ENCODE measurements at regions not wholly inside any gene's neighbourhood (a gene's known extent, or its start where the extent isn't known, plus 50 kb on each side); places are given as distances from the start of the nearest gene placed in this dataset.
"Not testable (repeated sequence)": the region's sequence is repeated elsewhere in the genome, so short reads cannot be mapped to it uniquely, and the experiment has no call there.

DNA sequence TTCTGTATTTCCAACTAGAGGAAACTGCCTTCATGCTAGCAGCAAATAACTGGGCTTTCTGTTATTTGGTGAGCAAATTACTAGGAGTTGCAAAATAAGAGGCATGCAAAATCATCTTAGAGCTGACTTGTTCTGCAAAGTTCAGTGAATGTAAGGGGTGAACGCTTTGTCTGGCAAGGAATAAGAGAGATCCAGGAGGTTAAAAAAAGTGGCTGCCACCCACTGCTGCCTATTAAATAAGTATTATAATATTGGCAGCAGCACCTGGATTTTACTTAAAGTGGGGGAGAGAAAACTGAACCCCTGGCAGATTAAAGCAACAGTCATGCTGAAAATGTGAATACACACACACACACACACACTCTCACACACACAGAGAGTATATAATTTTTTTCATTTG lies 557.0 kb downstream of the FLRT2 start:
- TF ChIP-seq, protein P1, sequence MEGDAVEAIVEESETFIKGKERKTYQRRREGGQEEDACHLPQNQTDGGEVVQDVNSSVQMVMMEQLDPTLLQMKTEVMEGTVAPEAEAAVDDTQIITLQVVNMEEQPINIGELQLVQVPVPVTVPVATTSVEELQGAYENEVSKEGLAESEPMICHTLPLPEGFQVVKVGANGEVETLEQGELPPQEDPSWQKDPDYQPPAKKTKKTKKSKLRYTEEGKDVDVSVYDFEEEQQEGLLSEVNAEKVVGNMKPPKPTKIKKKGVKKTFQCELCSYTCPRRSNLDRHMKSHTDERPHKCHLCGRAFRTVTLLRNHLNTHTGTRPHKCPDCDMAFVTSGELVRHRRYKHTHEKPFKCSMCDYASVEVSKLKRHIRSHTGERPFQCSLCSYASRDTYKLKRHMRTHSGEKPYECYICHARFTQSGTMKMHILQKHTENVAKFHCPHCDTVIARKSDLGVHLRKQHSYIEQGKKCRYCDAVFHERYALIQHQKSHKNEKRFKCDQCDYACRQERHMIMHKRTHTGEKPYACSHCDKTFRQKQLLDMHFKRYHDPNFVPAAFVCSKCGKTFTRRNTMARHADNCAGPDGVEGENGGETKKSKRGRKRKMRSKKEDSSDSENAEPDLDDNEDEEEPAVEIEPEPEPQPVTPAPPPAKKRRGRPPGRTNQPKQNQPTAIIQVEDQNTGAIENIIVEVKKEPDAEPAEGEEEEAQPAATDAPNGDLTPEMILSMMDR (conservative IDR thresholded peaks at IDR 0.05; ENCODE audit: low read depth, low read length): no peak
- H3K4me3 ChIP-seq (ENCODE audit: low read length): no peak overlapping the region

DNA sequence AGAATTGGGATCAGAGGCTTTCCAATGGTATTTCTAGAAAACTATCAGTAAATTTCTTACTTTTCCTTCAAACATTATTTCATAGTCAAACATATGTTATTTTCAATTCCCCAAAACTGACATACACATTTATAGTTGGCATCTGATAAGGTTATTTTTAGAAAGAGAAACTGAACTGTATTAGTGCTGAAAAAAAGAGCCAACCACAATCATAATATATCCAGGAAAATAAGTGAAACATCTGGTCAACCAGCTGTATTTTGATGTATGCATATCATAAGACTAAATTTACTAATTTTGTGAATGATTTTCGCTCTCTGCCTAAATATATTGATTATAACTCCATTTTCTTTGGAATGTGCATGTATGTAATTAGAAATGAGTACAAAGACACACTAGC lies 554.2 kb downstream of the FLRT2 start:
- no peak for DNase-seq (ENCODE audit: low read depth)

More for the DNA sequence above, 557.0 kb downstream of the FLRT2 start:
- no peak for DNase-seq (ENCODE audit: low read depth)

DNA sequence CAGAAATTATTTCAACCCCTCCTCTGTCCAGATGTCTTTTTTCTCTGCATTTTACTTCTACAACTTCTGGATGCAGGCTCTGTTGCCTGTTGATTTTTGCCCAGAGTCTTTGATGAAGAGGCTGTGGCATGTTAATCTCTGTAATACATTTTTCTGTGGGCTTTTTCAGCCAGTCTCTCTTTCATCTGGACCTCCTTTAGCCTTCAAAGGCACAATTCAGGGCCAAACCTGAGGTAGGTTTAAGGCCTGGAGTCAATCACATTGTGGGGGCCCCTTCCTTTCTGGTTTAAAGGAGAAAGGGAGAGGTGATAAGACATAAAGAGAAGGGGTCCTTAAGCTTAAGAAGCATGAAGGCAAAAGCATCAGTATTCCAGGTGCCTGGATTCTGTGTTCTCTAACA lies 553.7 kb downstream of the FLRT2 start:
- no peak for DNase-seq (ENCODE audit: low read depth)
- TF ChIP-seq, protein P1 (conservative IDR thresholded peaks at IDR 0.05; ENCODE audit: low read depth, low read length): no peak
- no peak overlapping the region for H3K4me3 ChIP-seq (ENCODE audit: low read length)

More for the DNA sequence above, 554.2 kb downstream of the FLRT2 start:
- TF ChIP-seq, protein P1 (conservative IDR thresholded peaks at IDR 0.05; ENCODE audit: low read depth, low read length): no peak
- no peak overlapping the region for H3K4me3 ChIP-seq (ENCODE audit: low read length)

GRCh38 chr14:86072116-86072894 lies 542.4 kb downstream of the FLRT2 start:
- TF ChIP-seq, protein P1 (conservative IDR thresholded peaks at IDR 0.05; ENCODE audit: low read depth, low read length): no peak
- no peak for DNase-seq (ENCODE audit: low read depth)
- no peak overlapping the region for H3K4me3 ChIP-seq (ENCODE audit: low read length)

DNA sequence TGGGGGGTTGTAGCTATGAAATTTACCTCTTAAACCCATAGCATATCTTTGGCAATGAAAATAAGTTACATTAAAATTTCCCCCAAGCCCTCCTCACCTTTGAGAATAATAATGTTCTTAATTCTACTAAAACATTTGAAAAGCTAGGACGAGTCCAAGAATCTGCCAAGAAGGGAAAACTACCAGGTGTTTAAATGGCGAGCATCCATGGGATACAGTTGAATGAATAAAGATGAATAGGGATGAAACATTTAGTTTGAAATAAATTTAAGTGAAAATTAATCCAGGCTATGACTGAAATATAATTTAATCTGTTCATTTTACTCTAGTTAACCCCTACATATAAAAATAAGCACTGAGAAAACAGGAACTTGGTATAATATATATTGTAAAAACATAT lies 536.7 kb downstream of the FLRT2 start:
- TF ChIP-seq, protein P1 (conservative IDR thresholded peaks at IDR 0.05; ENCODE audit: low read depth, low read length): no peak
- no peak for DNase-seq (ENCODE audit: low read depth)
- H3K4me3 ChIP-seq (ENCODE audit: low read length): no peak overlapping the region

DNA sequence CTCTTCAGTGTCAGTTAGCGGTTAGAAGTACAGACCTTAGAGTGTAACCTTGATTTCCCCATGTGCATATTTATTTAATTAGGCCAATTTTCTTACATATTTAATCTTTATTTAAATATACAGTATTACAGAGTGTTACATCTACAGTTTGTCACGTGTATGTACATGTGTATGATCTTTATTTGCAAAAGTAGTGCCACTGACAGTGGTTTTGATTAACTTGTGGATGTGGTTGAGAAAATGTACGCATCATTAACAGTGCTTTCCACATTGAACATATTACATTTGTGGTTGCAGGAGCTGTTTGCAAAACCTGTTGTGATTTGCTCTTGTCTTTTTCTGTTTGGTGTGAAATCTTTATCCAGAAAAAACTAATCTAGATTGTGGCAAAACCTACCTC lies 535.5 kb downstream of the FLRT2 start:
- no peak for DNase-seq (ENCODE audit: low read depth)
- H3K4me3 ChIP-seq (ENCODE audit: low read length): no peak overlapping the region
- TF ChIP-seq, protein P1 (conservative IDR thresholded peaks at IDR 0.05; ENCODE audit: low read depth, low read length): no peak

DNA sequence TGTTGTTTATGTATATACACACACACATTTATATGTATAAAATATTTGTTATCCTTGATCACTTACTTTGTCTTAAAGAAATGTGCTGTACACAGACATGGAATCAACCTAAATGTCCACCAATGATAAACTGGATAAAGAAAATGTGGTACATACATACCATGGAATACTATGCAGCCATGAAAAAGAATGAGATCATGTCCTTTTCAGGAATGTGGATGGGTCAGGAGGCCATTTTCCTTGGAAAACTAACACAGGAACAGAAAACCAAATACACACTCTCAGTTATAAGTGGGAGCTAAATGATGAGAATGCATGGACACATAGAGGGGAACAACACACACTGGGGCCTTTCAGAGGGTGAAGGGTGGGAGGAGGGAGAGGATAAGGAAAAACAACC lies 534.7 kb downstream of the FLRT2 start:
- not testable (repeated sequence) for DNase-seq (ENCODE audit: low read depth); H3K4me3 ChIP-seq (ENCODE audit: low read length)
